SK-N-SH (cell line): ENCODE measurements at regions not wholly inside any gene's neighbourhood (a gene's known extent, or its start where the extent isn't known, plus 50 kb on each side); places are given as distances from the start of the nearest gene placed in this dataset.

Experiments used
- CTCF ChIA-PET: fragments of 300-600, 350-600 bp; formaldehyde crosslinking; extraction: SDS; loops from one replicate; lab custom pipeline; 2021; lab: Yijun Ruan, JAX
- POLR2A ChIA-PET: fragments of 350-600 bp; sonication (Branson Sonifier 250); formaldehyde crosslinking; extraction: SDS; loops from one replicate; lab custom pipeline; 2020; ENCODE audit warnings: antibody characterized with exemption, inconsistent platforms; lab: Yijun Ruan, JAX
- DNase-seq: peaks from one replicate; pipeline ENCODE4 v3.0.0; 2012
- H2AFZ ChIP-seq: fragments of 200-600 bp; sonication (generic); 2 replicates; pipeline ENCODE4 v1.8.1; 2016; ENCODE audit warnings: antibody characterized with exemption, mild to moderate bottlenecking, low read depth
- H3F3A ChIP-seq: fragments of 200-600 bp; sonication (generic); replicated peaks from 2 replicates; pipeline ENCODE3; 2016; ENCODE audit warnings: antibody characterized with exemption, mild to moderate bottlenecking; ENCODE audit not compliant: insufficient read depth
- H3K27ac ChIP-seq, 2 experiments: fragments of 200-500 bp in 1 of 2; fragments of 200-600 bp in 1 of 2; sonication (Bioruptor generic) in 1 of 2; sonication (generic), shearing (Covaris generic) in 1 of 2; 2 replicates each; pipeline versions ENCODE4 v1.5.1 to v1.6.1; 2014 to 2016; ENCODE audit warnings: low read depth in 2 of 2, inconsistent platforms in 1 of 2, low read length in 1 of 2, mild to moderate bottlenecking in 1 of 2, mixed read lengths in 1 of 2
- H3K27me3 ChIP-seq: fragments of 200-600 bp; sonication (generic), shearing (Covaris generic); 2 replicates; pipeline ENCODE4 v1.6.1; 2016; ENCODE audit warnings: mixed run types; ENCODE audit not compliant: insufficient read depth
- H3K36me3 ChIP-seq, 2 experiments: fragments of 200-500 bp in 1 of 2; fragments of 200-600 bp in 1 of 2; sonication (Bioruptor generic) in 1 of 2; sonication (generic) in 1 of 2; replicated peaks in 1 of 2; 2 replicates each; pipeline versions ENCODE3 to v1.5.1; 2014 to 2016; ENCODE audit warnings: low read length in 1 of 2, mild to moderate bottlenecking in 1 of 2; ENCODE audit not compliant: insufficient read depth in 2 of 2, control insufficient read depth in 1 of 2
- H3K4me1 ChIP-seq, 2 experiments: fragments of 200-500 bp in 1 of 2; fragments of 200-600 bp in 1 of 2; sonication (Bioruptor generic) in 1 of 2; sonication (generic), shearing (Covaris generic) in 1 of 2; 2 replicates each; pipeline versions ENCODE4 v1.5.1 to v1.6.1; 2014 to 2016; ENCODE audit warnings: low read depth in 1 of 2, low read length in 1 of 2, mixed run types in 1 of 2; ENCODE audit not compliant: insufficient read depth in 2 of 2, control insufficient read depth in 1 of 2
- H3K4me2 ChIP-seq: fragments of 200-600 bp; sonication (generic), shearing (Covaris generic); 2 replicates; pipeline ENCODE4 v1.6.1; 2017; ENCODE audit warnings: mixed run types
- H3K4me3 ChIP-seq, 2 experiments: fragments of 200-500 bp in 1 of 2; fragments of 200-600 bp in 1 of 2; sonication (Bioruptor generic) in 1 of 2; sonication (generic), shearing (Covaris generic) in 1 of 2; 2 replicates each; pipeline versions ENCODE4 v1.5.1 to v1.8.1; 2014 to 2016; ENCODE audit warnings: low read depth in 2 of 2, inconsistent platforms in 1 of 2, low read length in 1 of 2, mild to moderate bottlenecking in 1 of 2, mixed read lengths in 1 of 2, moderate library complexity in 1 of 2
- H3K79me2 ChIP-seq: fragments of 200-600 bp; sonication (generic); 2 replicates; pipeline ENCODE4 v1.8.1; 2017; ENCODE audit warnings: mild to moderate bottlenecking; ENCODE audit not compliant: insufficient read depth
- H3K9ac ChIP-seq: fragments of 200-600 bp; sonication (generic); 2 replicates; pipeline ENCODE4 v1.6.1; 2017; ENCODE audit warnings: mixed run types
- H3K9me2 ChIP-seq: fragments of 200-600 bp; sonication (generic); 2 replicates; pipeline ENCODE4 v1.6.1; 2017; ENCODE audit warnings: mixed run types
- H3K9me3 ChIP-seq: fragments of 200-600 bp; sonication (generic); 2 replicates; pipeline ENCODE4 v1.6.1; 2017; ENCODE audit warnings: mixed run types, mild to moderate bottlenecking, moderate library complexity
- H4K20me1 ChIP-seq: fragments of 200-600 bp; sonication (generic); 2 replicates; pipeline ENCODE4 v1.6.1; 2017; ENCODE audit warnings: mild to moderate bottlenecking, mixed run types; ENCODE audit not compliant: insufficient read depth
- EP300 ChIP-seq, 2 experiments: IDR thresholded peaks; 2 replicates each; pipeline versions ENCODE4 v1.4.0 to v1.6.1; 2012; ENCODE audit warnings: borderline replicate concordance in 1 of 2, low read depth in 1 of 2, low read length in 1 of 2
- FOSL2 ChIP-seq: IDR thresholded peaks from 2 replicates; pipeline ENCODE4 v1.4.0; 2012; ENCODE audit warnings: low read depth, mild to moderate bottlenecking, moderate library complexity, borderline replicate concordance
- FOXJ3 ChIP-seq: sonication (generic); formaldehyde crosslinking; IDR thresholded peaks from 2 replicates; pipeline ENCODE4 v1.5.1; 2020; ENCODE audit warnings: mild to moderate bottlenecking, missing genetic modification reagents
- FOXM1 ChIP-seq: IDR thresholded peaks from 2 replicates; pipeline ENCODE4 v1.4.0; 2012; ENCODE audit warnings: low read depth, mild to moderate bottlenecking
- GATA2 ChIP-seq: sonication (generic); formaldehyde crosslinking; IDR thresholded peaks from 2 replicates; pipeline ENCODE4 v1.5.0; 2020; ENCODE audit warnings: mild to moderate bottlenecking, missing genetic modification reagents
- JUND ChIP-seq: IDR thresholded peaks from 2 replicates; pipeline ENCODE4 v1.4.0; 2012
- MXI1 ChIP-seq: IDR thresholded peaks from 2 replicates; pipeline ENCODE4 v1.6.1; 2012; ENCODE audit warnings: mild to moderate bottlenecking, low read depth, low read length, improper control_type of control experiment
- NRF1 ChIP-seq: IDR thresholded peaks from 2 replicates; pipeline ENCODE4 v1.6.1; 2012; ENCODE audit warnings: low read depth, mild to moderate bottlenecking, low read length
- RAD21 ChIP-seq: IDR thresholded peaks from 2 replicates; pipeline ENCODE4 v1.6.1; 2012; ENCODE audit warnings: mild to moderate bottlenecking, low read length
- RCOR1 ChIP-seq: fragments of 150-350 bp; IDR thresholded peaks from 2 replicates; pipeline ENCODE4 v1.6.1; 2017; ENCODE audit warnings: antibody characterized with exemption, low read length
- RFX5 ChIP-seq: IDR thresholded peaks from 2 replicates; pipeline ENCODE4 v1.6.1; 2012; ENCODE audit warnings: mild to moderate bottlenecking, improper control_type of control experiment, low read length
- RXRA ChIP-seq: IDR thresholded peaks from 2 replicates; pipeline ENCODE4 v1.4.0; 2012; ENCODE audit warnings: low read depth, mild to moderate bottlenecking, borderline replicate concordance
- SMC3 ChIP-seq: IDR thresholded peaks from 2 replicates; pipeline ENCODE4 v1.6.1; 2012; ENCODE audit warnings: low read depth, low read length, improper control_type of control experiment
- TAF1 ChIP-seq: IDR thresholded peaks from 2 replicates; pipeline ENCODE4 v1.6.1; 2012; ENCODE audit warnings: low read depth, mild to moderate bottlenecking, low read length, moderate library complexity, borderline replicate concordance
- TCF12 ChIP-seq: IDR thresholded peaks from 2 replicates; pipeline ENCODE4 v1.4.0; 2012
- TEAD4 ChIP-seq: IDR thresholded peaks from 2 replicates; pipeline ENCODE4 v1.4.0; 2012; ENCODE audit warnings: mild to moderate bottlenecking, borderline replicate concordance; ENCODE audit not compliant: insufficient read depth
- YY1 ChIP-seq: IDR thresholded peaks from 2 replicates; pipeline ENCODE4 v1.4.0; 2012; ENCODE audit warnings: low read depth, mild to moderate bottlenecking
- WGBS: methylation state at CpG from one replicate; pipeline ENCODE4 v1.1.6; 2017; ENCODE audit warnings: low lambda C conversion rate; 5-methylcytosine and 5-hydroxymethylcytosine counted together
- TF ChIP-seq, protein P1 (sequence below): IDR thresholded peaks from 2 replicates; pipeline ENCODE4 v1.4.0; 2012; ENCODE audit warnings: low read depth
- TF ChIP-seq, protein P2 (sequence below): IDR thresholded peaks from 2 replicates; pipeline ENCODE4 v1.4.0; 2012; ENCODE audit warnings: low read depth, borderline replicate concordance
- TF ChIP-seq, protein P3 (sequence below): IDR thresholded peaks from 2 replicates; pipeline ENCODE4; 2012

DNA sequence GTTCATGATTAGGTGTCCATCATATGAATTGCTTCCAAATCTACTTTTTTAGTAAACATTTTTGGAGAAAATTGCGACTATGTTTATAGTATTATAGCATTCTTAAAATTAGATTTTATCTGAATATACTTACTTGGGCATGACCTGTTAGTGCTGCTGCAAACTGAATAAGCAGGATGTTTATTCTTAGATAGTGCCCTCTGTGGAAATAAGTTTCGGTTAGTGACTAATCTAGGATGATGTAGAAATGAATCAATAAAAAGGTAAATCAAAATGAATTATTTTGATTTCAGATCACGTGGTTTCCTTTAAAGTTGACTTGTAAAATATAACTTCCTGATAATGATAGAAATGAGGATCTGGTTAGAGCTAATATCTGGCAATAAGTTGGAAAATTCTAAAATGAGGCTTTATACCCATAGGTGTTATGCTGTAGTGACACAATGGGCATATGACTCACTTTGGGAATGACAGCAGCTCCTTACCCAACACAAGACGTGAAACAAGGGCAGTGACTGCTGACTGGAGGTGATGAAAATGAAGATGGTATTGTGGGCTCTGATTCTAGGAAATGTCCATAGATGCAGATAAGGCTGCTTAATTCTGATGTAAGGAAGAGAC lies 165.8 kb upstream of the TCF4 start:
- no peaks in the 10 kb centered on the region for H3F3A ChIP-seq
- ChIA-PET CTCF (no interaction called here), POLR2A (no interaction called here)
- 0 out of 2 replicates have a peak overlapping the region, but pooled peaks have one; percentile 2 for H3K4me2 ChIP-seq
- no peaks in the 10 kb centered on the region for H3K9me3 ChIP-seq
- peak; percentile 2; the same call in 1 of the 2 replicates for TF ChIP-seq FOSL2
- TF ChIP-seq RFX5 = no peak
- no peak overlapping the region for H3K4me3 ChIP-seq
- peaks cover 0 to 12% of the 10 kb centered on the region in 2 experiments; a peak in 2 of 4 replicates for H3K4me1 ChIP-seq
- H3K9me2 ChIP-seq = no peaks in the 10 kb centered on the region
- DNase-seq = no peak
- no peak overlapping the region for H3K27ac ChIP-seq
- H3K27me3 ChIP-seq = no peaks in the 10 kb centered on the region
- no peaks in the 10 kb centered on the region for H4K20me1 ChIP-seq
- no peak overlapping the region for H2AFZ ChIP-seq
- 42% methylated on average over 4 of the region's 4 CpGs for WGBS
- no peak overlapping the region for H3K9ac ChIP-seq
- no peaks in the 10 kb centered on the region for H3K79me2 ChIP-seq
- H3K36me3 ChIP-seq = no peaks in the 10 kb centered on the region

DNA sequence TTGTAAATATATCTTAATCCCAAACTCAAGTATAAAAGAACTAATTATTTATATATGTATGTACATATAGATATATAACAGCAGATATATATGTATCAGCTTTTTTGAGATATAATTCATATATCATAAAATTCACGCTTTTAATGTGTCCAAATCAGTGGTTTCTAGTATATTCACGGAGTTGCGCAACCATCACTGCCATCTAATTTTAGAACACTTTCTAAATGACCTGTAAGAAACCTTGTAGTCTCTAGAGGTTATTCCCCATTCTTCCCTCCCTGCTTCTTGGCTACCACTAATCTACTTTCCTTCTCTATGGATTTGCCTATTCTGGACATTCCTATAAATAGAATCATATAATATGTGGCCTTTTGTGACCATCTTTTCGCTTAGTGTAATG lies 163.5 kb upstream of the TCF4 start:
- Histone ChIP-seq H3K27me3 (no peaks in the 10 kb centered on the region), H3F3A (no peaks in the 10 kb centered on the region), H3K36me3 (no peaks in the 10 kb centered on the region), H4K20me1 (no peaks in the 10 kb centered on the region), H3K79me2 (no peaks in the 10 kb centered on the region), H3K4me2 (no peak overlapping the region), H3K9me3 (no peaks in the 10 kb centered on the region), H2AFZ (no peak overlapping the region), H3K9me2 (no peaks in the 10 kb centered on the region), H3K27ac (no peak overlapping the region), H3K9ac (no peak overlapping the region), H3K4me3 (no peak overlapping the region), H3K4me1 (peaks cover 0 to 12% of the 10 kb centered on the region in 2 experiments; a peak in 2 of 4 replicates)
- DNase-seq = no peak
- 94% methylated on average over 4 of the region's 4 CpGs for WGBS
- TF ChIP-seq SMC3 = no peak
- TF ChIP-seq RAD21 = no peak
- TF ChIP-seq FOXJ3 (CRISPR knock-in tag) = no peak
- no peak for TF ChIP-seq YY1
- TF ChIP-seq FOSL2 = no peak
- TF ChIP-seq, protein P1, sequence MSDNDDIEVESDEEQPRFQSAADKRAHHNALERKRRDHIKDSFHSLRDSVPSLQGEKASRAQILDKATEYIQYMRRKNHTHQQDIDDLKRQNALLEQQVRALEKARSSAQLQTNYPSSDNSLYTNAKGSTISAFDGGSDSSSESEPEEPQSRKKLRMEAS = no peak
- no peak for TF ChIP-seq RXRA
- TF ChIP-seq MXI1 = no peak
- TF ChIP-seq JUND = no peak
- no peak for TF ChIP-seq RCOR1
- no peak for TF ChIP-seq NRF1
- no peak for TF ChIP-seq TCF12
- no peak for TF ChIP-seq EP300 (IDR thresholded peaks at IDR 0.05; ENCODE audit: borderline replicate concordance in 1 of 2, low read depth in 1 of 2, low read length in 1 of 2)
- TF ChIP-seq, protein P2, sequence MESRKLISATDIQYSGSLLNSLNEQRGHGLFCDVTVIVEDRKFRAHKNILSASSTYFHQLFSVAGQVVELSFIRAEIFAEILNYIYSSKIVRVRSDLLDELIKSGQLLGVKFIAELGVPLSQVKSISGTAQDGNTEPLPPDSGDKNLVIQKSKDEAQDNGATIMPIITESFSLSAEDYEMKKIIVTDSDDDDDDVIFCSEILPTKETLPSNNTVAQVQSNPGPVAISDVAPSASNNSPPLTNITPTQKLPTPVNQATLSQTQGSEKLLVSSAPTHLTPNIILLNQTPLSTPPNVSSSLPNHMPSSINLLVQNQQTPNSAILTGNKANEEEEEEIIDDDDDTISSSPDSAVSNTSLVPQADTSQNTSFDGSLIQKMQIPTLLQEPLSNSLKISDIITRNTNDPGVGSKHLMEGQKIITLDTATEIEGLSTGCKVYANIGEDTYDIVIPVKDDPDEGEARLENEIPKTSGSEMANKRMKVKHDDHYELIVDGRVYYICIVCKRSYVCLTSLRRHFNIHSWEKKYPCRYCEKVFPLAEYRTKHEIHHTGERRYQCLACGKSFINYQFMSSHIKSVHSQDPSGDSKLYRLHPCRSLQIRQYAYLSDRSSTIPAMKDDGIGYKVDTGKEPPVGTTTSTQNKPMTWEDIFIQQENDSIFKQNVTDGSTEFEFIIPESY = no peak
- TF ChIP-seq GATA2 (CRISPR knock-in tag) = no peak
- no peak for TF ChIP-seq TEAD4
- TF ChIP-seq FOXM1 = no peak
- TF ChIP-seq, protein P3, sequence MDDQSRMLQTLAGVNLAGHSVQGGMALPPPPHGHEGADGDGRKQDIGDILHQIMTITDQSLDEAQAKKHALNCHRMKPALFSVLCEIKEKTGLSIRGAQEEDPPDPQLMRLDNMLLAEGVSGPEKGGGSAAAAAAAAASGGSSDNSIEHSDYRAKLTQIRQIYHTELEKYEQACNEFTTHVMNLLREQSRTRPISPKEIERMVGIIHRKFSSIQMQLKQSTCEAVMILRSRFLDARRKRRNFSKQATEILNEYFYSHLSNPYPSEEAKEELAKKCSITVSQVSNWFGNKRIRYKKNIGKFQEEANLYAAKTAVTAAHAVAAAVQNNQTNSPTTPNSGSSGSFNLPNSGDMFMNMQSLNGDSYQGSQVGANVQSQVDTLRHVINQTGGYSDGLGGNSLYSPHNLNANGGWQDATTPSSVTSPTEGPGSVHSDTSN = no peak
- no peak for TF ChIP-seq TAF1
- POLR2A ChIA-PET = no interaction called here
- CTCF ChIA-PET = no interaction called here
